NOMO-1 (cell line): ENCODE measurements at regions not wholly inside any gene's neighbourhood (a gene's known extent, or its start where the extent isn't known, plus 50 kb on each side); places are given as distances from the start of the nearest gene placed in this dataset.

ENCODE experiments used
- DNase-seq, 2 experiments: peaks; one replicate each; lab custom pipeline; 2025; ENCODE audit not compliant: unreplicated experiment in 2 of 2; lab: John Stamatoyannopoulos, UW

- no peak for DNase-seq
Measured at GRCh38 chr2:41735006-41735405, 312.8 kb upstream of the PKDCC start.

- DNase-seq: peak in 1 of 2 experiments; percentile 23
Measured at GRCh38 chr2:41735476-41735875, 312.3 kb upstream of the PKDCC start.

GRCh38 chr2:41736105-41736567 is 311.7 kb upstream of the PKDCC start:
- peak; percentile 90 to 94 for DNase-seq

- no peak for DNase-seq
Measured at GRCh38 chr2:41736586-41736985, 311.2 kb upstream of the PKDCC start.

- no peak for DNase-seq
Measured at GRCh38 chr2:41737888-41738287, 309.9 kb upstream of the PKDCC start.

GRCh38 chr2:41741951-41742595 is 305.7 kb upstream of the PKDCC start:
- no peak for DNase-seq

GRCh38 chr2:41743324-41743723 is 304.5 kb upstream of the PKDCC start:
- no peak for DNase-seq

GRCh38 chr2:41750829-41751228 is 297.0 kb upstream of the PKDCC start:
- DNase-seq: no peak

GRCh38 chr2:41759880-41760279 is 287.9 kb upstream of the PKDCC start:
- no peak for DNase-seq

- DNase-seq: no peak
Measured at GRCh38 chr2:41763141-41763540, 284.7 kb upstream of the PKDCC start.

- no peak for DNase-seq
Measured at GRCh38 chr2:41764131-41764530, 283.7 kb upstream of the PKDCC start.

- DNase-seq: no peak
Measured at GRCh38 chr2:41764919-41765318, 282.9 kb upstream of the PKDCC start.

GRCh38 chr2:41768310-41768709 is 279.5 kb upstream of the PKDCC start:
- no peak for DNase-seq

- DNase-seq: peak; percentile 21 to 46
Measured at GRCh38 chr2:41771710-41772109, 276.1 kb upstream of the PKDCC start.

GRCh38 chr2:41772697-41773096 is 275.1 kb upstream of the PKDCC start:
- no peak for DNase-seq

GRCh38 chr2:41774011-41774605 is 273.7 kb upstream of the PKDCC start:
- no peak for DNase-seq

- no peak for DNase-seq
Measured at GRCh38 chr2:41775366-41776025, 272.3 kb upstream of the PKDCC start.

GRCh38 chr2:41779888-41780287 is 267.9 kb upstream of the PKDCC start:
- DNase-seq: no peak

GRCh38 chr2:41782306-41783158 is 265.3 kb upstream of the PKDCC start:
- peak; percentile 21 to 51 for DNase-seq

- no peak for DNase-seq
Measured at GRCh38 chr2:41784496-41784895, 263.3 kb upstream of the PKDCC start.
